GM13977 (cell line): ENCODE measurements at regions not wholly inside any gene's neighbourhood (a gene's known extent, or its start where the extent isn't known, plus 50 kb on each side); places are given as distances from the start of the nearest gene placed in this dataset.

Experiments
- DNase-seq: peaks from one replicate; pipeline ENCODE4 v3.0.0; 2012; ENCODE audit warnings: low spot score
- CTCF ChIP-seq: IDR thresholded peaks from 2 replicates; pipeline ENCODE4 v1.5.1; 2012; ENCODE audit warnings: mild to moderate bottlenecking, control low read depth; ENCODE audit not compliant: insufficient read depth; ENCODE audit errors: extremely low read depth, missing control alignments
- in situ Hi-C: fragments of 300-500 bp; cut with MboI; formaldehyde crosslinking; loops from one replicate; pipeline ENCODE4 v1.12.0; 2022; ENCODE audit warnings: low sequenced_read_pairs, low pct_unique_long_range_greater_than_20kb, mixed read lengths, inconsistent platforms; ENCODE audit not compliant: unreplicated experiment

- no peak for DNase-seq
- TF ChIP-seq CTCF: no peak
- in situ Hi-C loops: no loop called here
These were observed 226.6 kb upstream of the IL12A start for GRCh38 chr3:159761848-159762635.

GRCh38 chr3:159763011-159763601, 225.5 kb upstream of the IL12A start:
- peak; percentile 54 for DNase-seq
- in situ Hi-C loops: no loop called here
- no peak for TF ChIP-seq CTCF

GRCh38 chr3:159763602-159764489, 224.8 kb upstream of the IL12A start:
- in situ Hi-C loops: no loop called here
- no peak for TF ChIP-seq CTCF
- DNase-seq: peak; percentile 84

GRCh38 chr3:159764490-159765029, 224.1 kb upstream of the IL12A start:
- no peak for DNase-seq
- in situ Hi-C loops: no loop called here
- TF ChIP-seq CTCF: no peak

GRCh38 chr3:159765030-159765859, 223.4 kb upstream of the IL12A start:
- no peak for TF ChIP-seq CTCF

More at GRCh38 chr3:159765030-159765859, 223.4 kb upstream of the IL12A start:
- peak; percentile 39 for DNase-seq
- in situ Hi-C loops: no loop called here
